ENCODE measurements at regions not wholly inside any gene's neighbourhood (a gene's known extent, or its start where the extent isn't known, plus 50 kb on each side); places are given as distances from the start of the nearest gene placed in this dataset.

- H2BK12ac ChIP-seq (ENCODE audit: low read depth, low read length), result no peak overlapping the region
- no peak overlapping the region for H3K14ac ChIP-seq (ENCODE audit: insufficient read length)
- H3K9ac ChIP-seq (replicated peaks in 1 of 4; ENCODE audit: extremely low read depth in 1 of 4, low read depth in 3 of 4, low read length in 3 of 4), result no peak overlapping the region
- no peak overlapping the region for H3K27ac ChIP-seq (ENCODE audit: low read depth, low read length)
- ChIA-PET CTCF (ENCODE audit: partially characterized antibody) (no interaction called here), POLR2A (ENCODE audit: partially characterized antibody) (no interaction called here)
- no peak overlapping the region; the same call in 1 of the 2 replicates for H2AFZ ChIP-seq (ENCODE audit: low read length)
- no peak overlapping the region for H2BK5ac ChIP-seq (ENCODE audit: low read depth, low read length)
- H3K36me3 ChIP-seq (ENCODE audit: control insufficient read depth in 2 of 4, insufficient read depth in 4 of 4, low read length in 3 of 4), result no peaks in the 10 kb centered on the region
- no peaks in the 10 kb centered on the region for H3K79me1 ChIP-seq (ENCODE audit: low read depth, low read length)
- H3K4me1 ChIP-seq (replicated peaks in 1 of 4; ENCODE audit: control insufficient read depth in 3 of 4, insufficient read depth in 4 of 4, low read length in 3 of 4), result peaks cover 0 to 3% (median 0%) of the 10 kb centered on the region in 4 experiments; a peak in 3 of 7 replicates
- H4K5ac ChIP-seq (ENCODE audit: insufficient read length, low read depth, low read length), result no peak overlapping the region
- H3K56ac ChIP-seq (replicated peaks; ENCODE audit: insufficient read length, low read depth, low read length), result no peak overlapping the region
- no peak overlapping the region for H4K91ac ChIP-seq (replicated peaks; ENCODE audit: insufficient read length, low read length)
- H4K20me1 ChIP-seq (replicated peaks in 1 of 2; ENCODE audit: control insufficient read depth in 1 of 2, insufficient read depth in 2 of 2, low read length in 2 of 2), result no peaks in the 10 kb centered on the region
- H2BK15ac ChIP-seq (ENCODE audit: low read length), result no peak overlapping the region
- no peak overlapping the region for H2AK5ac ChIP-seq (ENCODE audit: low read depth, low read length)
- H3K4me2 ChIP-seq (ENCODE audit: insufficient read depth in 1 of 2, low read depth in 2 of 2, low read length in 2 of 2), result no peak overlapping the region
- no peaks in the 10 kb centered on the region for H3K27me3 ChIP-seq (replicated peaks in 1 of 4; ENCODE audit: control insufficient read depth in 3 of 4, extremely low read depth in 1 of 4, insufficient read depth in 3 of 4, low read length in 3 of 4)
- no peak overlapping the region for H3K23ac ChIP-seq (ENCODE audit: insufficient read length)
- no peak overlapping the region for H3K4me3 ChIP-seq (ENCODE audit: extremely low read depth in 1 of 4, insufficient read depth in 2 of 4, low read depth in 3 of 4, low read length in 4 of 4)
- H4K8ac ChIP-seq (ENCODE audit: extremely low read depth, insufficient read depth, low read length), result no peak overlapping the region
- H2BK120ac ChIP-seq (replicated peaks; ENCODE audit: low read depth, low read length), result no peak overlapping the region
- H3K79me2 ChIP-seq (ENCODE audit: control insufficient read depth in 1 of 2, insufficient read depth in 2 of 2, low read length in 2 of 2), result no peaks in the 10 kb centered on the region
- FAIRE-seq, result no peak
- H2BK20ac ChIP-seq (ENCODE audit: low read length), result no peak overlapping the region
- H3K9me3 ChIP-seq (ENCODE audit: insufficient read depth in 2 of 2, low read depth in 1 of 2, low read length in 1 of 2), result no peaks in the 10 kb centered on the region
- WGBS, 2 experiments (ENCODE audit: extremely low coverage in 1 of 2, insufficient coverage in 1 of 2, insufficient read length in 1 of 2, insufficient replicate concordance in 2 of 2, low coverage in 1 of 2, low lambda C conversion rate in 2 of 2, missing lambda C conversion rate in 1 of 2), result 92% methylated on average over 8 of the region's 8 CpGs; no CpG with 5 or more reads in 1 of the 2 experiments
- no peaks in the 10 kb centered on the region for H3K23me2 ChIP-seq (ENCODE audit: low read depth, low read length)
- no peak overlapping the region for H3K4ac ChIP-seq (replicated peaks; ENCODE audit: insufficient read length, low read depth, low read length)
- H3K18ac ChIP-seq (ENCODE audit: extremely low read depth, low read length), result no peak overlapping the region
- DNase-seq (ENCODE audit: low read depth in 1 of 2, low spot score in 2 of 2), result no peak
- TF ChIP-seq CTCF (IDR thresholded peaks at IDR 0.05; ENCODE audit: control extremely low read depth in 1 of 3, insufficient read depth in 1 of 3, low read depth in 1 of 3, low read length in 3 of 3) (no peak), BRCA1 (IDR thresholded peaks at IDR 0.05; ENCODE audit: low read depth, low read length) (no peak), HDAC2 (IDR thresholded peaks at IDR 0.05; ENCODE audit: borderline replicate concordance in 1 of 2, low read depth in 2 of 2, low read length in 2 of 2) (no peak), JUN (IDR thresholded peaks at IDR 0.05; ENCODE audit: low read depth, low read length) (no peak), KDM4A (IDR thresholded peaks at IDR 0.05; ENCODE audit: low read depth, low read length, severe bottlenecking) (no peak), RAD21 (IDR thresholded peaks at IDR 0.05 in 1 of 2, conservative IDR thresholded peaks at IDR 0.05 in 1 of 2; ENCODE audit: low read depth in 2 of 2, low read length in 2 of 2) (no peak), HDAC6 (IDR thresholded peaks at IDR 0.05; ENCODE audit: low read depth, low read length) (no peak), EZH2 (IDR thresholded peaks at IDR 0.05; ENCODE audit: low read depth, low read length, severe bottlenecking) (no peak), CHD2 (IDR thresholded peaks at IDR 0.05; ENCODE audit: low read length) (no peak), KDM1A (IDR thresholded peaks at IDR 0.05; ENCODE audit: borderline replicate concordance, low read length) (no peak), MAX (IDR thresholded peaks at IDR 0.05) (no peak), SP2 (IDR thresholded peaks at IDR 0.05; ENCODE audit: low read length) (no peak)
Measured at GRCh38 chr2:105469781-105470180, 70.9 kb upstream of the FHL2 start.
